H54 (cell line): ENCODE measurements at regions not wholly inside any gene's neighbourhood (a gene's known extent, or its start where the extent isn't known, plus 50 kb on each side); places are given as distances from the start of the nearest gene placed in this dataset.

Source experiments
- DNase-seq: peaks from one replicate; pipeline ENCODE4 v3.0.0; 2011; ENCODE audit warnings: low spot score, mixed read lengths; ENCODE audit not compliant: insufficient read length
- FAIRE-seq: peaks from 3 replicates; lab custom pipeline; 2011; peaks lifted over from hg19 to GRCh38; lab: Jason Lieb, UNC
- POLR2A ChIP-seq: IDR thresholded peaks from 2 replicates; pipeline ENCODE4 v1.6.1; 2011; ENCODE audit warnings: low read depth, mild to moderate bottlenecking, low read length

DNA sequence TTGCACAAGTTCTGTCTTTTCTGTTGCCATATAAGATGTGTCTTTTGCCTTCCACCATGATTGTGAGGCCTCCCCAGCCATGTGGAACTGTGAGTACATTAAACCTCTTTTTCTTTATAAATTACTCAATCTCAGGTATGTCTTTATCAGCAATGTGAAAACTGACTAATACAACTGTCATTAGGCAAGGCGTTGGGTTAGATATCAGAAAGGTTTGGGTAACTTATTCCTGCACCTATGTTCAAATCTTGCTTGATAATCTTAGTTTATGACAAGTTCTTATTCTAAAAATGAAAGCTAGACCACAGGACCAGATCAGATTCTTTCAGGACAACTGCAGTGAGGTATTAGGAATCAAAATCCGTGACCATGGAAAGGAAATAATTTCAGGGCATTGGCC lies 160.6 kb upstream of the BDNF start:
- no peak for TF ChIP-seq POLR2A
- DNase-seq (no peak), FAIRE-seq (no peak)

DNA sequence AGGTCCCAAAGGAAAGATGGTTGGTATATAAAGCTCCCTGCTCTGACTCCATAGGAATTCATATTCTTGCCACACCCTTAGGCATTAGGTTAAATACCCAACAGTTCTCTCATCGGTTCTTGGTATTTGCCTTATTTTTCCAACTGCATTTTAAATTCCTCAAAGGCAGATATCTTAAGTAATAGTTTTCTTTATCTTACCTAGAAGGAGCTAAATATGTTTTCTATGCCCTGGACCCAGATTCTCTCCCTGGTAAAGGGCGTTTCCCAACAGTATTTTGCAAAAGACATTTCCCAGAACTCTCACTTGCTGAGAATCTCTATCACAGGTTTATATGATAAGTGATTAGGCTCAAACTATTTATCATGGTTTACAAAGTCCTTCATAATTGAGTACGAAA lies 158.6 kb upstream of the BDNF start:
- FAIRE-seq (no peak), DNase-seq (no peak)
- TF ChIP-seq POLR2A, result no peak

DNA sequence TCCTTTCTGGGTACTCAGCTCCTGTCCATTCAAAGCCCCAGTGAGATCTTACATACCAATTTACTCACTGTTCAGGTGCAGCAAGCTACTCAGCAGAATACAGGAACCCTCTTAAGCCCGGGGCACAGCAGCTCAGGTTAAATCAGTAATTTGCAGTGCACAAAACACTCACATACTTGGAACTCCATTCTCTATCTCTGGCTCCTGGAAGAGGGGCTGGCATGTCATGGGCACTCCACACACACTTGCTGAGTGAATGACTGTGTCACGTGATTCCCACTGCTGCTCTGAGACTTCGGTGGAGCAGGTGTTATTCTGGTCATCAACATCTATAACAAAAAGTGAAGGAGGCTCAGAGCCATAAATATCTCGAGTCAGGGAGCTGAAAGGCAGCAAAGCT lies 157.3 kb upstream of the BDNF start:
- no peak for TF ChIP-seq POLR2A
- no peak for DNase-seq
- FAIRE-seq, result no peak

DNA sequence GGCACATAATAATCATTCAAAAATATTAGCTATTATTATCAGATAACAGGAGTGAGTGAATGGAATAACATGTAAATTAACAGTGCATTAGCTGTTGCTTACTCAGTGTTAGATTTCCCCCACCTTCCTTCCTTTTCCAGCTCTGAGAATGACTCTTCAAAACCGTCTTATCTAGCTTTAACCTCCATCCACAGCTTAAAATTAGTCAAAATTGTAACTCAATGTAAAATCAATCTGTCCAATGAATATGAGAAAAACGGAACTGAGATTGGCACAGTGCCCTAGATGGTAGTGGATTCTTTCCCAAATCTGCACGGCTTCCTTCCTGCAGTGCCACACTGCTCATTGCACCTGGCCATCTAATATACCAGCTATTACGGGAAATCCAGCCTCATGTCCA lies 156.8 kb upstream of the BDNF start:
- FAIRE-seq (no peak), DNase-seq (no peak)
- TF ChIP-seq POLR2A, result no peak

DNA sequence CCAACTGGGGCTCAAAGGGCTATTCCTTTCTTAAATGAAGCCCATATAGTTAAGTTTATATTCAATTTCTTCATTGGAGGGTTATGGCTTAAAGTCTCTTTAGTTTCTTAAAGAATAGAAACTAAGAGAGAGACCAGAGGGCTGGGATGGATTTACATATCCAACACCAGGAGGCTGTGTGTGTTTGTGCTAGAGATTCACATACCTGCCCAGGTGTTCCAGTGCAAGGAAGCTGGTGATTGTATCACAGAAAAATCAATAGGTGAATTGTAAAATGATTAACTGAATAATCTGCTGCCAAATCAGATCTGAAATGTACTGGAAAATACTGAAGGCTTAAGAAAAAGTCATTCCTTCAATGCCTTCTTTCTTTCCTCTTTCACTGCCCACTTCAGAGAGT lies 148.2 kb upstream of the BDNF start:
- no peak for TF ChIP-seq POLR2A
- FAIRE-seq (no peak), DNase-seq (no peak)

DNA sequence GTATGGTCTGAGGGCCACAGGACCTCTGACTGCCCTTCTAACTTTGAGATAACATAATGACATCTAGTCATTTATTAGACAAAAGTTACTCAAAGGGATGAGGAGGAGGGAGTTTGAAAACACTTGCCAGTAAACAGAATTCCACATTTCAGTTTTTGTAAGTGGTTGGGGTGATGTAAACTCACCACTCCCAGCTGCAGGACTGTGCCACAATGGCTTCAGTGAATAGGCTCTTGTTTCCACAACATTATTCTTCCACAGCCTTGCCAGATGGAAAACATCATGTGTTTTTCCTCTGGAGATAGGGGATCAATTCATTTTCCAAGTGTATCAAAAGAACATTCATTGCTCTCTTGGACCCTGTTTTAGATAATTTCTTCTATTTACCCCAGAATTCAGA lies 147.2 kb upstream of the BDNF start:
- DNase-seq (no peak), FAIRE-seq (no peak)
- no peak for TF ChIP-seq POLR2A

DNA sequence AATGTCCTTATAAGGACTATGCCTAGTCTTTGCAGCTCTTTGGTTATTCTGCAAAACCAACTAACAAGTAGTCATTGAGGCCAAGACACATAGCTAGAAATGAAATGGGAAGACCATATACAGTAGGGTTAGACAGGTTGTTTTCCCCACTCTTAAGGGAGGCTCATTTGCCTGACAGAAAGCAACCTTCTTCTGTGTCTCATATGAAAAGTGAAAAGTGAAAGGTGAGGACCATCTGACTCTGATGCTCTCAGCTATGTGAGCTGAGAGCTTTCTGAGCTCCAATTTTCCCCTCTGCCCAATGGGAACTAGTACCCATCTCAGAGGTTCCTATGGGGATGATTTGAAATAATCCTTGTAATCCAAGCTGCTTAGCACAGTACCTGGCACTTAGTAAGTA lies 142.0 kb upstream of the BDNF start:
- no peak for TF ChIP-seq POLR2A
- no peak for DNase-seq
- FAIRE-seq, result no peak

DNA sequence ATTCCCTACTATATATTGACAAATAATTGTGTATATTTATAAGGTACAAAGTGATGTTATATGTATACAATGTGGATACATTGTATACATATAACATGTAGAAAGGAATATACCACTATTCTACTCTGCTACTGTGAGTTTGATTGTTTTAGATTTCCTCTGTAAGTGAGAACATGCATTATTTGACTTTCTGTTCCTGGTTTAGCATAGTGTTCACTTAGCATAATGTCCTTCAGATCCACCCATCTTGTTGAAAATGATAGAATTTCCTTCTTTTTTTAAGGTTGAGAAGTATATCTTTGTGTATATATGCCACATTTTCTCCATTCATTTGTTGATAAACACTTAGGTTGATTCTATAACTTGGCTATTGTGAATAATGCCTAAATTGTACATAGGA lies 140.8 kb upstream of the BDNF start:
- no peak for FAIRE-seq
- no peak for TF ChIP-seq POLR2A

DNA sequence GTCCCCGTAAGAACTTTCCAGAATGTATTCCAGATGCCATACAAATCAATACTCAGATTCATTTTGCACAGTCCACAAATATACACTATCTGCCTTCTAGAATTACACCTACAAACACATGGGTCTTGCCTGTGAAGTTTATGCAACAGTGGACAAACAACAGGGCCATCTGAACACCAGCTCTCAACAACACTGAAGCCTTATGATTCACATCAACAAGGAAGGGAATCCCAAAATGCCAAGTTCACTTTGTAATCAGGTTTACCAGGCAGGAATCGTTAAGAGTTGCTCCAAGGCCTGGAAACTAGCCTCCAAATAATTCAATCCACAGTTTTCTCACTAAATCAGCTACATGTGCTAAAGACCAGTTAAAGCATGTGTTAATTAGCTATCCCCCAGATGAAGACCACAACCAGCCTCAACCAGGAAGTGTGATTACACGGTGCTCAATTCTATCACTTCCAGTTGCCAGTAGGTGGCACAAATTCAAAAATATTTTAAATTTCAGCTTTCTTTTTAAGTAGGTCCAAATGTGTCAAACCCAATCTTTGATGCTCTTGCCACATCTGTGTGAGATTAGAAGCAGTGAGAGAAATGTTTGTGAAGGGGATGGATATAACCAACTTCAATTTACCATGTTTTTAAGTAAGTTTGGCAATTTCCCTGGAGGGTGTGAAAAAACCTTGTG lies 139.1 kb upstream of the BDNF start:
- TF ChIP-seq POLR2A, result no peak
- FAIRE-seq, result no peak
- DNase-seq, result no peak

More for the DNA sequence above, 140.8 kb upstream of the BDNF start:
- DNase-seq, result no peak

DNA sequence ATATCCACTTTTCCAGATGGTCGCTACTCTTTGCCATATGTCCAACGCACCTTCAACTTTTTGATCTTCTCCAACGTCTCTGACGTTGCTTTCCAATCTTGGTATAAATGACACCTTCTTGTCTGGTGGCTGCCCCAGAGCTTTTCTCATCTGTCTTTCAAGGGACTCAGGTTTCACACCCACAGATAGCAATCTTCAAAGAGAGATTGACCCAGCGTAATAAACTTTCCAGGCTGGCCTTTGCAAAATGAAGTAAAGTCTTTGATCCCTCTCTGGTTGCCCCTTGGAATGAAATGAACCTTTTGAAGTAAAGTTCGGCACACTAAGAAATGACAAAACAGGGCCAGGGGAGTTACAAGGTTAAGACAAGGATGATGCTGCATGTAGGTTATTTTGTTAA lies 138.4 kb upstream of the BDNF start:
- FAIRE-seq, result no peak
- no peak for TF ChIP-seq POLR2A
- DNase-seq, result no peak

DNA sequence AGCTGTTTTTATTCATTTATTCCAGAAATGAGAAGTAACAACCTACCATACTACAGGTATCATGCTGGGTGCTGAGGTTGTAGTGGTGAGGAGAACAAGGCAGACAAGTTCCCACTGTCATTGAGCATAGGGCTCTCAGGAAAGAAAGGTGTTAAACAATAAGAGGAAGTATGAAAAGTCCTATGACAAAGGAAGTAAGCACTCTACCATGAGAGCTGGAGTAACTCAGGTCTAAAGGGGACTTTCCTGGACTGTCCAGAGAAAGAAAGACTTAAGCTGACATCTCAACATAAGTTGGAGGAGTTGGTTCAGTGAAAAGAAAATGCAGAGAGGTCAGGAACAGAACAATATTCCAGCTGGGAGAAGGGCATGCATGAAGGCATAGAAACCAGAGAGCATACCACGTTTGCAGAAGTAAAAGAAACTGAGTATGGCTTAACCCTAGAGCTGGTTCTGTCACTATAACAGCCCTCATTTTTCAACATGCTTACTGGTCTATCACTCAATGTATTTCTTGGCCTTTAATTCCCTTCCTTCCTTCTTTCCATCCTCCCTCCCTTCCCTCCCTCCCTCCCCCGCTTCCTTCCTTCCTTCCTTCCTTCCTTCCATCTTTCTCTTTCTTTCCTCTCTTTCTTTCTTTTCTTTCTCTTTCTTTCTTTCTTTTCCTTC lies 137.8 kb upstream of the BDNF start:
- FAIRE-seq, result no peak
- DNase-seq, result no peak
- TF ChIP-seq POLR2A, result no peak

DNA sequence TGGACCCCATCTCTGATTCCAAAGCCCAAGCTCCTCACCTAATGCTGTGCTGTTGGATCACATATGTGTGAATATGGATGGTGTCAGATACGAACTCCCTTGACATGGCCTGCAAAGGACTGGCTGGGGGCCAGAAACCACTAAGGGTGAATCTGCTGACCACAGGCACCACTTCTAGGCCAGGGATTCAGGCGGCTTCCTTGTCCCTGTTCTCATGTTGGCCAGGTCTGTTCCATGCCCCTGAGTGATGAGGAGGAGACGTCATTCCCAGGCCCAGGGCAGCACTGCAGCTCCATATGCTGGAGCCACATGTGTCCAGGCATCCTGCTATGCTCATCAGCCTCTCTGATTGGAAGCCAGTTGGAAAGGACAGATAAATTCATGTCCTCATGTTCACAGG lies 130.0 kb upstream of the BDNF start:
- TF ChIP-seq POLR2A, result no peak
- FAIRE-seq, result no peak

DNA sequence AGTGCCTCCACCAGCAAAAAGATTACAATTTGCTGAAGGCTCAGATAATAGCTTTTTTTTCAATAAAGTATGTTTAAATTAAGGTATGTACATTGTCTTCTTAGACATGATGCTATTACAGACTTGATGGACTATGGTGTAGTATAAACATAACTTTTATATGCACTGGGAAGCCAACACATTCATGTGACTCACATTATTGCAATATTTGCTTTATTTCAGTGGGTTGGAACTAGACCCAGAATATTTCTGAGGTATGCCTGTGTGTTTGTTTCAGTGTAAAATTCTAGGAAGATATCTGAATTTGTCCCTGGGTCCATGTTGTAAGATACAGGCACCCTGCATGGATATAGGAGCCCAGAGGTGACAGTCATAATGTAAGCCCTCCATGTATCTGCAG lies 120.0 kb upstream of the BDNF start:
- DNase-seq, result no peak
- no peak for TF ChIP-seq POLR2A
- no peak for FAIRE-seq

More for the DNA sequence above, 130.0 kb upstream of the BDNF start:
- DNase-seq, result no peak

DNA sequence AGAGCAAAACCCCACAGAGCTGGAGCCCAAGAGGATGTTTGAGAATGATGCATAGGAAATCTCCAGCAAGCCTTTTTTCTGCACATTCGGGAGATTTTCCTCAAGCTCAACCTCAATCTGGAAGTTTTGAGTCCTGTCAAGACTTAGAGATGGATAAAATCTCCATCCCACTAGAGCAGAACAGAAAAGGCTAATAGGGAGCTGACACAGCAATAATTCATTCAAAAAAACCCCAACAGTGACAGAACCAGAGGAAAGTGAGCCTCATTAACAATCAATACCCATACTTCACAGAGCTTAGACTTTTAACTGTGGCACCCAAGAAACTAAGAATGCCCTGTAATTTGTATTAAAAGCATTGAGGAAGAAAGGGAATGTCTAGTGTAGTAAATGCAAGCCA lies 115.9 kb upstream of the BDNF start:
- TF ChIP-seq POLR2A, result no peak
- DNase-seq (no peak), FAIRE-seq (no peak)

DNA sequence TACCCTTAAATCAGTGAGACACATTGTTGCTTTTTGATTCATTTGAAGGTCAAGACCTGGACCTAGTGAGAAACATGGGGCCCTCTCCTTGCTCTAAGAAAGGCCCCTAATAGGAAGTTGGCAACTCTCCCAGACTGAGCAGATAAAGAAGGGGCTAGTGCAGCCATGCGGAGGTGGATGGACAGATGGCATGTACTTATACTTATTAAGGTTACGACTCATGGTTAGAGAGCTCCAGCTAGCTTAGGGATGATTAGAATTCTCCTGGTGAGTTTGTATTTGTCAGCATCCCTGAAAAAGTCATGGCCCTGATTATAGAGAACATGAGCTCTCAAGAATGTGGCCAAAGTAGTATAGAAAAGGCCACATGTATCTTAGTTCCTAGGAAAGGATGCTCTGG lies 112.1 kb upstream of the BDNF start:
- no peak for FAIRE-seq
- no peak for DNase-seq
- TF ChIP-seq POLR2A, result no peak
